WI38 (cell line): ENCODE measurements at regions not wholly inside any gene's neighbourhood (a gene's known extent, or its start where the extent isn't known, plus 50 kb on each side); places are given as distances from the start of the nearest gene placed in this dataset.
"Not testable (repeated sequence)": the region's sequence is repeated elsewhere in the genome, so short reads cannot be mapped to it uniquely, and the experiment has no call there.

Experiments
- H3K4me3 ChIP-seq: 2 replicates; pipeline ENCODE4 v1.5.1; 2011; ENCODE audit warnings: low read depth, mild to moderate bottlenecking, control low read depth, low read length
- TF ChIP-seq, protein P1 (sequence below): IDR thresholded peaks from 2 replicates; pipeline ENCODE4 v1.5.1; 2012; ENCODE audit warnings: low read depth, mild to moderate bottlenecking, control low read depth, low read length

DNA sequence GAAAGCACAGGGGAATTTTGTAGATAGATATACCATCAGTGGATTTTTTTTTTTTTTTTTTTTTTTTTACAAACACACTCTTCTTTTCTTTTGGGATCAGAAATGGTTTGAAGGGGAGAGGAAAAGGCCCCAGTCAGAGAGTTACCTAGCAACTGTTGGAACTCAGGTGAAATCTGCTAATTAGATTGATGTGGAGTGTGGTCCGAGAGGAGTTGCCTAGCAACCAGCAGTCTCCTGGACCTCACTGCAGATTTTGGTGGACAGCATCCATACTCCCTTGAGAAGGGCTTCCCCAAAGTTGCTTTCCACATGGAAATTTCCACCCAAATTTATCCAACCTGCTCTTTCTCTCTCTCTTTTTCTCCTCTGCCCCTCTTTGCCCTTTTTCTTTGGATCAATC, 165.4 kb downstream of the UTP18 start:
- TF ChIP-seq, protein P1, sequence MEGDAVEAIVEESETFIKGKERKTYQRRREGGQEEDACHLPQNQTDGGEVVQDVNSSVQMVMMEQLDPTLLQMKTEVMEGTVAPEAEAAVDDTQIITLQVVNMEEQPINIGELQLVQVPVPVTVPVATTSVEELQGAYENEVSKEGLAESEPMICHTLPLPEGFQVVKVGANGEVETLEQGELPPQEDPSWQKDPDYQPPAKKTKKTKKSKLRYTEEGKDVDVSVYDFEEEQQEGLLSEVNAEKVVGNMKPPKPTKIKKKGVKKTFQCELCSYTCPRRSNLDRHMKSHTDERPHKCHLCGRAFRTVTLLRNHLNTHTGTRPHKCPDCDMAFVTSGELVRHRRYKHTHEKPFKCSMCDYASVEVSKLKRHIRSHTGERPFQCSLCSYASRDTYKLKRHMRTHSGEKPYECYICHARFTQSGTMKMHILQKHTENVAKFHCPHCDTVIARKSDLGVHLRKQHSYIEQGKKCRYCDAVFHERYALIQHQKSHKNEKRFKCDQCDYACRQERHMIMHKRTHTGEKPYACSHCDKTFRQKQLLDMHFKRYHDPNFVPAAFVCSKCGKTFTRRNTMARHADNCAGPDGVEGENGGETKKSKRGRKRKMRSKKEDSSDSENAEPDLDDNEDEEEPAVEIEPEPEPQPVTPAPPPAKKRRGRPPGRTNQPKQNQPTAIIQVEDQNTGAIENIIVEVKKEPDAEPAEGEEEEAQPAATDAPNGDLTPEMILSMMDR, result no peak
- no peak overlapping the region for H3K4me3 ChIP-seq

DNA sequence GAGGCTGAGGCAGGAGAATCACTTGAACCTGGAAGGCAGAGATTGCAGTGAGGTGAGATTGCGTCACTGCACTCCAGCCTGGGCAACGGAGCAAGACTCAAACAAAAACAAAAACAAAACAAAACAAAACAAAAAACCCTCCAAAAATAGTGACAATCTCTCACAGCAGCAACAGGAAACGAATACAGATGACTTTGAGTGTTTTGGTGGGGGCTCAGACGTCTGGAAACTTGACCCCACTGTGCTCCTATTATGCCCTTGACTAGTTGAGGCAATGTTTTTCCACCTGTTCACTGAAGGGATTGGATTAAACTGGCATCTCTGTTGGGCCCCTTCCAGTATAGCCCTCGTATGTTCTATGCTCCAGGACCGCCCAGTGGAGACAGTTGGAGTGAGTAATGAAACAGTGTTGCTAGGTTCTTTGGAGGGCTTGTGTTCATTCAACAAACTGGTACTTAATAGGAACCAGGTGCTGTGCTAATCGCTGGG, 167.0 kb downstream of the UTP18 start:
- TF ChIP-seq, protein P1, result no peak
- no peak overlapping the region for H3K4me3 ChIP-seq

DNA sequence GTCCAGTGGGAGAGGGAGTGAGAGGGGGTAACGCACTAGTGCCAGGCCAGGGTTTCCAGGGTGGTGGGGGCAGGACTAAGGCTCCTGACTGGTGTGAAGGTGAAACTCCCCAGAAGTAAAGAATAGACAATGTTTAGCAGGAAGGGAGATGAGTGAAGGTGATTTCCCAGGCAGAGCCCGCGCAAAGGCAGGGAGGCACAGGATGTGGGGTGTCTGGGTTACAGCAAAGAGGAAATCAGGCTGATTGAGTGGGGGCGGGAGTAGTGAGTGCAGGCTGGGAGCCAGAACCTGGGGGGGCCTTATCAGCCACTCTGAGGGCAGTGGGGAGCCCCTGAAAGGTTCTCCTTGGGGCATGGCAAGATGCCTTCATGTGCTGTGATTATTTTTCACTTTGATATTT, 167.5 kb downstream of the UTP18 start:
- TF ChIP-seq, protein P1, result no peak
- H3K4me3 ChIP-seq, result no peak overlapping the region

DNA sequence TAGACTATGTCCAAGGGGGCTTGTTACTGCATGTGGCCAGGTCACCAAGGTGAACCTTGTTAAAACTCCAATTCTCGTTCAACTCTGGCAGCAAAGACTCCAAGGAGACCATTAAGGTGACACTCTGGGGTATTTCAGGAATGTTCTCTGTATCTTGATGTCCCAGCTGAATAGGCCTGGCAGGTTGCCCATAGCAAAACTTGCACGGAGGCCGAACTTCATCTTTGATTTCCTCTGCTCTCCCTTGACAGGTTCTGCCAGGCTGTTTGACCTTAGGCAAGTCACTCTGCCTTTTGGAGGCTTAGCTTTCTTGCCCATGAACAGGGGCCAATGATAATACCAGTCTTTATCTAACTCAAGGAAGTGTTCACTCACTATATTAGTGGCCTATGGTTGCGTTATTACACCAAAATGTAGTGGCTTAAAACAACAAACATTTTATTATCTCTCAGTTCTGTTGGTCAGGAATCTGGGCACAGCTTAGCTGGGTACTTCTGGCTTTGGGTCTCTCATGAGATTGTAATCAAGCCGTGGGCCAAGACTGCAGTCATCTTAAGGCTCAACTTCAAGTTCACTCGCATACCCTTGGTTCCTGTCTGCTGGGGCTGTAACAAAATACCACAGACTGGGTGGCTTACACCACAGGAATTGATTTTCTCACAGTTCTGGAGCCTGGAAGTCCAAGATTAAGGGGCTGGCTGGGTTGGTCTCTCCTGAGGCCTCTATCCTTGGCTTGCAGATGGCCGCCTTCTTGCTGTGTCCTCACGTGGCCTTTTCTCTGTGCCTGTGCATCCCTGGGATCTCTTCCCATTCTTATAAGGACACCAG, 168.5 kb downstream of the UTP18 start:
- TF ChIP-seq, protein P1, result no peak
- H3K4me3 ChIP-seq, result no peak overlapping the region

DNA sequence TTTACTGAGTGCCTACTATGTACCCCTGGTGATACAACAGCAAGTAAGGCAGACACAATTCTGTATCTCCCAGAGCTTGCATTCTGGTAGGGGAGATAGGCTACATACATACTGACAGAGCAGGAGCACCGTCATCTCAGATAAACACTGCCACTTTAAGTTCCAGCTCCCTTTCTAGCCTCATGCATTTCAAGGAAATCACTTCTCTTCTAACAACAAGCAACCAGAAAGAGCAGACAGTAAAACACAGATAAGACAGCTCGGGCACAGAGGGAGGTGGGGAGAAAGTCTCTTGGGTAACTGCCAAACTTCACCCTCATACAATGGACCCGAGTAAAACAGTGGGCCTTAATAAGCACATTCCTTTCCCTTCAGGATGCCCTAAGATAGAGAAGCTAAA, 169.6 kb downstream of the UTP18 start:
- not testable (repeated sequence) for H3K4me3 ChIP-seq

DNA sequence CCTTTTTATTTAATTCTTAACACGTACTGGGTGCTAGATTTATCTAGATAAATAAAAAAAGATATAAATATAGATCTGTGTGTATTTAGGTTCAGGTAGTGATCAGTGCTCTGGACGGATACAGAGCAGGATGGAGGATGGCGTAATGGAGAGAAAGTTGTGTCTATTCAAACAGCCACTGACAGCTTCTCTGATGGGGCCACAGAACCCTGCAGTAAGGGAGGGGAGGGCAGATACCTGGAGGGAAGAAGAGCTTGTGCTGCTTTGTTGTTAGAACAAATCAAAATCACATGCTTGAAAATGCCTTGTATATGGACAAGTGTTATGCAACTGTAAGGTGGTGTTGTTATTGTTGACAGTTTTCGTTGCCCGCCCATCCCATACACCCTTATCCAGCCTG, 170.2 kb downstream of the UTP18 start:
- TF ChIP-seq, protein P1, result no peak

DNA sequence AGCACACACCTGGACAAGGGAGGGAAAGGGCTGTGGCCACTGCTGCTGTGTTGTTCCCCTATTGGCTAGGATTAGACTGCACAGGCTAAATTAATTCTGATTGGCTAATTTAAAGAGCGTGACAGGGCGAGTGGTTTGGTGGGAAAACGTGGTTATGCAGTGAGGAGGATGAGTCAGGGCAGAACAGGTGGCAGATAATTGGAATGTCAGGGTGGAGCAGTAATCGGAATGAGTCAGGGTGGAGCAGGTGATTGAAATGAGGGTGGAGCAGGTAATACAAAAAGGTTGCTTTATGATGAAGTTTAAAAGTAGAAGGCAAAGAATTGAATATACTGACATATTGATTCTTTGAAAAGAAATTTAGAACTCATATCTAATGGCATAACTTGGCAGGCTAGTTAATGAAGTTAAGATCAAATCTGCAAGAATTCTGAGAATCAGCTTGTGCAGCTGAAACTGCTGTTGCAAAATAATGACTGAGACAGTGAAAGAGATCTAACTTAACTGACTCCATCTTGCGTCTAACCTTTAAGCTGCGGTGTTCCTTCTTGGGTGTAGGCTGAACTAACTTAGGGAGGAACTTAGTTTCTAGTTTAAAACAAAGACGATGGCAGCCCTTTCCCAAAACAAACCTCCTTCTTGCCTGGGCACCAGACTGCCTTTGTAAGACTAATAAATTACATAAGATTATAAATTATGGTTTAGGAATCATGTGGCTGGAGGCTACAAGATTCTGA, 174.3 kb downstream of the UTP18 start:
- TF ChIP-seq, protein P1, result no peak
- H3K4me3 ChIP-seq, result no peak overlapping the region

More for the DNA sequence above, 170.2 kb downstream of the UTP18 start:
- H3K4me3 ChIP-seq, result no peak overlapping the region
